ENCODE measurements at regions not wholly inside any gene's neighbourhood (a gene's known extent, or its start where the extent isn't known, plus 50 kb on each side); places are given as distances from the start of the nearest gene placed in this dataset.
"Not testable (repeated sequence)": the region's sequence is repeated elsewhere in the genome, so short reads cannot be mapped to it uniquely, and the experiment has no call there.

- not testable (repeated sequence) for TF ChIP-seq ZHX1 (CRISPR knock-in tag; IDR thresholded peaks at IDR 0.05; ENCODE audit: low read depth); ZSCAN29 (CRISPR knock-in tag; conservative IDR thresholded peaks at IDR 0.05); PLRG1 (conservative IDR thresholded peaks at IDR 0.05); CENPX (CRISPR knock-in tag; IDR thresholded peaks at IDR 0.05); KAT7 (CRISPR knock-in tag; IDR thresholded peaks at IDR 0.05; ENCODE audit: borderline replicate concordance)
Measured at GRCh38 chr10:56441337-56441736, 80.3 kb upstream of the ZWINT start.

Data from HepG2 (cell line).